IMR-90 (cell line): ENCODE measurements at regions not wholly inside any gene's neighbourhood (a gene's known extent, or its start where the extent isn't known, plus 50 kb on each side); places are given as distances from the start of the nearest gene placed in this dataset.

Experiments
- ATAC-seq: fragments of 200-7000 bp; cut with Tn5 transposase; 2 replicates; pipeline ENCODE4 v1.9.1; 2020; ENCODE audit warnings: low read depth, mild to moderate bottlenecking, moderate library complexity
- BruUV-seq: library from RNA; stranded (reverse); fragments of 400-500 nt; replicated peaks from 2 replicates; lab custom pipeline; 2021; lab: Mats Ljungman, UMichigan
- CTCF ChIA-PET: fragments of 300-600 bp; formaldehyde crosslinking; extraction: SDS; loops from one replicate; lab custom pipeline; 2021; ENCODE audit warnings: antibody characterized with exemption; lab: Yijun Ruan, JAX
- POLR2A ChIA-PET: fragments of 300-600 bp; sonication (Branson Sonifier 250); formaldehyde crosslinking; loops from one replicate; lab custom pipeline; 2022; ENCODE audit warnings: antibody characterized with exemption; ENCODE audit not compliant: unreplicated experiment; lab: Charles Lee
- DNase-seq: peaks from one replicate; pipeline ENCODE4 v3.0.0; 2013
- H2AFZ ChIP-seq: replicated peaks from 2 replicates; pipeline ENCODE3; 2013; ENCODE audit warnings: low read length, mild to moderate bottlenecking; ENCODE audit not compliant: poor library complexity
- H2AK5ac ChIP-seq: 2 replicates; pipeline ENCODE4 v1.6.1; 2013; ENCODE audit warnings: low read depth, low read length, inconsistent platforms
- H2AK9ac ChIP-seq: replicated peaks from 2 replicates; pipeline ENCODE3; 2013; ENCODE audit warnings: mild to moderate bottlenecking, low read depth, low read length, moderate library complexity; ENCODE audit not compliant: poor library complexity
- H2BK120ac ChIP-seq: 2 replicates; pipeline ENCODE4 v1.6.1; 2013; ENCODE audit warnings: low read depth, low read length, inconsistent platforms
- H2BK15ac ChIP-seq: 3 replicates; pipeline ENCODE4 v1.6.1; 2013; ENCODE audit warnings: low read depth, low read length, inconsistent platforms
- H2BK20ac ChIP-seq: 2 replicates; pipeline ENCODE4 v1.6.1; 2013; ENCODE audit warnings: low read depth, mild to moderate bottlenecking, inconsistent platforms, low read length, moderate library complexity
- H2BK5ac ChIP-seq: 2 replicates; pipeline ENCODE4 v1.6.1; 2013; ENCODE audit warnings: mild to moderate bottlenecking, low read depth, low read length, inconsistent platforms; ENCODE audit not compliant: poor library complexity, severe bottlenecking
- H3K14ac ChIP-seq: replicated peaks from 2 replicates; pipeline ENCODE4 v1.6.1; 2013; ENCODE audit warnings: low read depth, low read length, inconsistent platforms
- H3K18ac ChIP-seq: 2 replicates; pipeline ENCODE4 v1.6.1; 2013; ENCODE audit warnings: low read depth, low read length, control low read depth
- H3K23ac ChIP-seq: 2 replicates; pipeline ENCODE4 v1.6.1; 2013; ENCODE audit warnings: low read depth, low read length, inconsistent platforms
- H3K27ac ChIP-seq: 2 replicates; pipeline ENCODE4 v1.5.1; 2013; ENCODE audit warnings: mild to moderate bottlenecking, control low read depth, low read length; ENCODE audit not compliant: insufficient read depth
- H3K27me3 ChIP-seq: 2 replicates; pipeline ENCODE4 v1.6.1; 2013; ENCODE audit warnings: low read length; ENCODE audit not compliant: control insufficient read depth, insufficient read depth
- H3K36me3 ChIP-seq: 2 replicates; pipeline ENCODE4 v1.6.1; 2013; ENCODE audit warnings: low read length, mixed read lengths; ENCODE audit not compliant: control insufficient read depth, insufficient read depth
- H3K4ac ChIP-seq: 2 replicates; pipeline ENCODE4 v1.6.1; 2013; ENCODE audit warnings: low read depth, low read length, inconsistent platforms
- H3K4me1 ChIP-seq: 2 replicates; pipeline ENCODE4 v1.6.1; 2013; ENCODE audit warnings: low read length, mixed read lengths; ENCODE audit not compliant: control insufficient read depth, insufficient read depth
- H3K4me2 ChIP-seq: 2 replicates; pipeline ENCODE4 v1.6.1; 2013; ENCODE audit warnings: low read depth, mild to moderate bottlenecking, control low read depth, low read length, moderate library complexity
- H3K4me3 ChIP-seq: 2 replicates; pipeline ENCODE4 v1.5.1; 2013; ENCODE audit warnings: low read depth, mild to moderate bottlenecking, control low read depth, low read length, moderate library complexity; ENCODE audit not compliant: insufficient read depth
- H3K56ac ChIP-seq: 2 replicates; pipeline ENCODE4 v1.6.1; 2013; ENCODE audit warnings: low read length, inconsistent platforms; ENCODE audit not compliant: insufficient read depth; ENCODE audit errors: extremely low read depth
- H3K79me1 ChIP-seq, 2 experiments: 2 replicates each; pipeline ENCODE4 v1.6.1; 2013; ENCODE audit warnings: low read length in 2 of 2, inconsistent platforms in 1 of 2, low read depth in 1 of 2
- H3K9ac ChIP-seq: 2 replicates; pipeline ENCODE4 v1.6.1; 2013; ENCODE audit warnings: low read depth, low read length, control low read depth
- H3K9me1 ChIP-seq: 2 replicates; pipeline ENCODE4 v1.6.1; 2013; ENCODE audit warnings: low read length, inconsistent platforms; ENCODE audit not compliant: insufficient read depth
- H3K9me3 ChIP-seq: 2 replicates; pipeline ENCODE4 v1.6.1; 2013; ENCODE audit warnings: low read length; ENCODE audit not compliant: control insufficient read depth, insufficient read depth
- H4K20me1 ChIP-seq: 2 replicates; pipeline ENCODE4 v1.6.1; 2013; ENCODE audit warnings: low read length, inconsistent platforms; ENCODE audit not compliant: insufficient read depth
- H4K5ac ChIP-seq: 2 replicates; pipeline ENCODE4 v1.6.1; 2013; ENCODE audit warnings: mild to moderate bottlenecking, low read depth, low read length, control low read depth
- H4K8ac ChIP-seq, 2 experiments: 2 replicates each; pipeline ENCODE4 v1.6.1; 2013; ENCODE audit warnings: low read depth in 2 of 2, low read length in 2 of 2, control low read depth in 1 of 2, inconsistent platforms in 1 of 2
- H4K91ac ChIP-seq: 2 replicates; pipeline ENCODE4 v1.6.1; 2013; ENCODE audit warnings: low read depth, low read length, inconsistent platforms; ENCODE audit not compliant: insufficient read depth
- BHLHE40 ChIP-seq: fragments of 150-350 bp; IDR thresholded peaks from 2 replicates; pipeline ENCODE4 v1.6.1; 2016; ENCODE audit warnings: mild to moderate bottlenecking, low read depth, low read length
- CEBPB ChIP-seq: IDR thresholded peaks from 2 replicates; pipeline ENCODE4 v1.6.1; 2012; ENCODE audit warnings: low read depth, low read length, improper control_type of control experiment
- CHD1 ChIP-seq: IDR thresholded peaks from 2 replicates; pipeline ENCODE4 v1.6.1; 2012; ENCODE audit warnings: low read depth, low read length, improper control_type of control experiment
- CTCF ChIP-seq: conservative IDR thresholded peaks from 2 replicates; pipeline ENCODE4 v1.5.1; 2012; ENCODE audit warnings: mild to moderate bottlenecking, low read depth, low read length, improper control_type of control experiment
- ELK1 ChIP-seq: fragments of 150-350 bp; IDR thresholded peaks from 2 replicates; pipeline ENCODE4 v1.6.1; 2016; ENCODE audit warnings: low read depth, mild to moderate bottlenecking, low read length, moderate library complexity, borderline replicate concordance
- FOS ChIP-seq: fragments of 150-350 bp; IDR thresholded peaks from 2 replicates; pipeline ENCODE4 v1.6.1; 2016; ENCODE audit warnings: low read depth, low read length
- MAFK ChIP-seq: IDR thresholded peaks from 2 replicates; pipeline ENCODE4 v1.6.1; 2012; ENCODE audit warnings: low read depth, low read length, improper control_type of control experiment
- MAZ ChIP-seq: IDR thresholded peaks from 2 replicates; pipeline ENCODE4 v1.6.1; 2012; ENCODE audit warnings: low read depth, mild to moderate bottlenecking, low read length, improper control_type of control experiment, moderate library complexity, borderline replicate concordance
- MXI1 ChIP-seq: IDR thresholded peaks from 2 replicates; pipeline ENCODE4 v1.6.1; 2012; ENCODE audit warnings: low read depth, mild to moderate bottlenecking, low read length, moderate library complexity, borderline replicate concordance
- NFE2L2 ChIP-seq: fragments of 150-350 bp; IDR thresholded peaks from 2 replicates; pipeline ENCODE4 v1.6.1; 2016; ENCODE audit warnings: low read depth, mild to moderate bottlenecking, low read length
- POLR2A ChIP-seq: IDR thresholded peaks from 2 replicates; pipeline ENCODE4 v1.6.1; 2012; ENCODE audit warnings: mild to moderate bottlenecking, low read depth, low read length
- RAD21 ChIP-seq: IDR thresholded peaks from 2 replicates; pipeline ENCODE4 v1.6.1; 2012; ENCODE audit warnings: low read length, improper control_type of control experiment
- RCOR1 ChIP-seq: IDR thresholded peaks from 2 replicates; pipeline ENCODE4 v1.6.1; 2012; ENCODE audit warnings: mild to moderate bottlenecking, low read length, improper control_type of control experiment; ENCODE audit not compliant: insufficient replicate concordance
- RFX5 ChIP-seq: IDR thresholded peaks from 2 replicates; pipeline ENCODE4 v1.8.0; 2012; ENCODE audit warnings: low read depth, mild to moderate bottlenecking, low read length, moderate library complexity
- SMC3 ChIP-seq: fragments of 150-350 bp; IDR thresholded peaks from 2 replicates; pipeline ENCODE4 v1.6.1; 2016; ENCODE audit warnings: low read depth, mild to moderate bottlenecking, antibody characterized with exemption, low read length, moderate library complexity
- USF2 ChIP-seq: fragments of 150-350 bp; IDR thresholded peaks from 2 replicates; pipeline ENCODE4 v1.6.1; 2017; ENCODE audit warnings: mild to moderate bottlenecking, antibody characterized with exemption, low read length, low read depth
- WGBS, 2 experiments: methylation state at CpG; one replicate each; pipeline versions ENCODE4 v1.1.5 to v1.1.7; 2013; ENCODE audit warnings: missing lambda C conversion rate in 2 of 2; ENCODE audit not compliant: insufficient read length in 1 of 2; ENCODE audit errors: extremely low coverage in 2 of 2; 5-methylcytosine and 5-hydroxymethylcytosine counted together
- dilution Hi-C: fragments of 300-500 bp; cut with HindIII; formaldehyde crosslinking; loops from one replicate; pipeline ENCODE4 v1.14.3; 2018; ENCODE audit warnings: low sequenced_read_pairs; ENCODE audit not compliant: unreplicated experiment
- in situ Hi-C: fragments of 300-500 bp; cut with MboI; formaldehyde crosslinking; loops from 3 replicates; pipeline ENCODE4 v1.14.3; 2019; ENCODE audit warnings: low sequenced_read_pairs, inconsistent platforms, mixed read lengths
- intact Hi-C: fragments of 100-400 bp; cut with micrococcal nuclease; formaldehyde crosslinking; loops from 2 replicates; pipeline ENCODE4 v1.10.0; 2022

GRCh38 chr12:62136496-62136895, 123.7 kb upstream of the USP15 start:
- TF ChIP-seq FOS = no peak
- no peak for TF ChIP-seq BHLHE40
- TF ChIP-seq ELK1 = no peak
- TF ChIP-seq SMC3 = no peak
- no peak for TF ChIP-seq USF2
- no peak for TF ChIP-seq CTCF
- no peak for TF ChIP-seq MAFK
- no peak for TF ChIP-seq MAZ
- no peak for TF ChIP-seq MXI1
- no peak for TF ChIP-seq NFE2L2
- no peak for TF ChIP-seq RCOR1
- TF ChIP-seq POLR2A = no peak
- TF ChIP-seq CHD1 = no peak
- no peak for TF ChIP-seq RAD21
- no peak for TF ChIP-seq CEBPB
- TF ChIP-seq RFX5 = no peak
- Histone ChIP-seq H4K5ac (no peak overlapping the region), H3K23ac (no peak overlapping the region), H3K4me1 (no peaks in the 10 kb centered on the region), H2BK15ac (no peak overlapping the region), H3K14ac (no peak overlapping the region), H2AK5ac (no peak overlapping the region), H2AFZ (no peak overlapping the region), H2BK5ac (no peak overlapping the region), H3K9me3 (no peaks in the 10 kb centered on the region), H4K91ac (no peak overlapping the region), H3K79me1 (no peaks in the 10 kb centered on the region), H3K4me3 (no peak overlapping the region), H2AK9ac (no peak overlapping the region), H3K27ac (no peak overlapping the region), H3K4ac (no peak overlapping the region), H2BK120ac (no peak overlapping the region), H3K9me1 (no peaks in the 10 kb centered on the region), H4K20me1 (no peaks in the 10 kb centered on the region), H3K36me3 (no peaks in the 10 kb centered on the region), H3K4me2 (no peak overlapping the region), H4K8ac (no peak overlapping the region), H3K9ac (no peak overlapping the region), H3K27me3 (no peaks in the 10 kb centered on the region), H3K18ac (no peak overlapping the region), H3K56ac (no peak overlapping the region), H2BK20ac (no peak overlapping the region)
- ATAC-seq (no peak), DNase-seq (no peak)
- CTCF ChIA-PET = interaction anchor here (1.8 kb wide), 1 partner anchor 13 kb away, joined by 4 read pairs; no protein-coding TSS in a partner anchor
- POLR2A ChIA-PET = no interaction called here
- in situ Hi-C loops (no loop called here), intact Hi-C loops (no loop called here), dilution Hi-C loops (no loop called here)
- no TSS peak for BruUV-seq
- WGBS, 2 experiments = no CpG with 5 or more reads among the region's 2 CpGs
